SK-N-MC (cell line): ENCODE measurements at regions not wholly inside any gene's neighbourhood (a gene's known extent, or its start where the extent isn't known, plus 50 kb on each side); places are given as distances from the start of the nearest gene placed in this dataset.

ENCODE experiments used
- EZH2 ChIP-seq: fragments of 200-600 bp; sonication (generic); IDR thresholded peaks from one replicate; pipeline ENCODE4 v1.6.1; 2017; ENCODE audit warnings: antibody characterized with exemption
- POLR2AphosphoS5 ChIP-seq: IDR thresholded peaks from 2 replicates; pipeline ENCODE4 v1.6.1; 2012; ENCODE audit warnings: mild to moderate bottlenecking, low read depth, low read length, borderline replicate concordance

DNA sequence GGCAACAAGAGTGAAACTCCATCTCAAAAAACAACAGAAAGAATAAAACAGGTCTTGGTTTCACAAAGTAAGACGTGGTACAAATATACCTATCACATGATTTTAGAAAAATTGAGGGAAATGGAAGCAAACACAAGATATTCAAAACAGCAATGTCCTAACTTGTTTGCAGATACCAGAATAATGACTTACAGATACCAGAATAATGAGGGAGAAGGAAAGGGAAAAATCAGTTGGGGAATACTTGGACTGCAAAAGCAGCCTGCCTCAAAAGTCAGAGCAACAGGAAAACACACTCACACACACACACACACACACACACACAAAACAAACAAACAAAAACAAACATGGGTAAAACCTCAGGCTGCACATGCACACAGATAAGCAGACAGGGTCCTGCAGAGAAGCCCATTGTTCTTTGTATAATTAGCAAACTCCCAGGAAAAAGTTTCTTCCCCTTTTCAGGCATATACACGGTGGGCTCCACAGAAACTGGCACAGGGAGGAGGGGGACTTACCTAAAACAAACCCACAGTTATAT is 65.7 kb upstream of the CAPRIN2 start:
- TF ChIP-seq POLR2AphosphoS5, result no peak
- TF ChIP-seq EZH2, result no peak
